HS-27A (cell line): ENCODE measurements at regions not wholly inside any gene's neighbourhood (a gene's known extent, or its start where the extent isn't known, plus 50 kb on each side); places are given as distances from the start of the nearest gene placed in this dataset.
"Not testable (repeated sequence)": the region's sequence is repeated elsewhere in the genome, so short reads cannot be mapped to it uniquely, and the experiment has no call there.

Experiments used
- DNase-seq: peaks from one replicate; pipeline ENCODE4 v3.0.0-alpha.2; 2012; ENCODE audit warnings: low read depth, missing footprints

DNA sequence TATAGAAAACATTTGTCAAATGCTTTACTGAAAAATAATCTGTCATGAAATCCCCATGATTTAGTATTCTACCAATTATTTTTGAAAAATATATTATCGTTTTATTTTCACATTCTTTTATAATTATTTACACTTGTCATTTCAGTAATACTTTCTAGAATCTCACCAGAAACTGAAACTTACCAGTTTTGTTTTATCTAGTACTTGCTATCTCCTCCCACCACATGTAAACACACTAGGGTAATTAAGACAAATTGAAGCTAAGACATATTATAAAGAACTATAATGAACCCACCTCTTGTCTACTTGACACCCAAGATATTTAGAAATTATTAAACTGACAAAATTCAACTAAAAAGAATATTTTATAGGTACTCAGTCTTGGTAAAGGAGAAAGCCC lies 51.5 kb upstream of the GRM3 start:
- DNase-seq = no peak

DNA sequence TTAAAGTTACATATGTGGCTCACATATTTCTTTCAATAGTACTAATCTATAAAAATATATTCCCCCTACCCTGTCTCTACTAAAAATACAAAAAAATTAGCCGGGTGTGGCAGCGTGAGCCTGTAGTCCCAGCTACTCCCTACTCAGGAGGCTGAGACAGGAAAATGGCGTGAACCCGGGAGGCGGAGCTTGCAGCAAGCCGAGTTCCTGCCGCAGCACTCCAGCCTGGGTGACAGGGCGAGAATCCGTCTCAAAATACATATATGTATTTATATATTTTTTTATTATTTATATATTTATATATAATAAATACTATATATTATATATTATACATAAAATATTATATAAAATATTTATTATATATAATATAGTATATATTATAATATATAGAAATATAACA lies 69.7 kb upstream of the GRM3 start:
- no peak for DNase-seq

DNA sequence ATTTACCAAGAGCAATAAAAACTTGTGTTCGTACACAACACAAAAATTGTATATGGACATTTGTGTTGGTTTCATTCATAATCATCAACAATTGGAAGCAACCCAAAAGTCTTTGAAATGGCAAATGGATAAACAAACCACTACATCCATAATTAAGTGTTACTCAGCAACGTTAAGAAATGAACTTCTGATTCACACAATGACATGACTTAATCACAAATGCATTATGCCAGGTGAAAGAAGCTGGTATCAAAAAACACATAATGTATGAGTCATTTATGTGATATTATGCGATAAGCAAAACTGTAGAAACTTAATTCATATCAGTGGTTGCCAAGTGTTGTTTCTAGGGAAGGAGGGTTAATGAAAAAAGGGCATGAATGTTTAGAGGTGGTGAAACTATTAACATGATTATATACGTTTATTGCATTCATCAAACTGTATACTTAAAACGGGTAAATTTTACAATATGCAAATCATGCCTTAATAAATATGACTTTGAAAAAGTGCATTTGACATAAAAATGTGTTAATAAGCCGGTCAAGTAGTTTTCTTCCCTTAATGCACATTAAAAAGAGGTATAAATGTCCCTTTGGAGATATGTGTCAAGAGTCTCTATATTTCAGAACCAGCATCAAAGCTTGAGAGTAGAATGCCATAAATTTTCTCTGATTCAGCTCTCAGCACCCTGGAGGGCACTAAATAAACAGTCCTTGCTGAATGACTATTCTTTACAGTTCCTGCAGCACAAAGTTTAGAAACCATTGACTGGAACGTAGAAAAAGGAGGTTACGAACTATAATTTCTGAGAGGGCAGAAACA lies 84.8 kb upstream of the GRM3 start:
- no peak for DNase-seq

DNA sequence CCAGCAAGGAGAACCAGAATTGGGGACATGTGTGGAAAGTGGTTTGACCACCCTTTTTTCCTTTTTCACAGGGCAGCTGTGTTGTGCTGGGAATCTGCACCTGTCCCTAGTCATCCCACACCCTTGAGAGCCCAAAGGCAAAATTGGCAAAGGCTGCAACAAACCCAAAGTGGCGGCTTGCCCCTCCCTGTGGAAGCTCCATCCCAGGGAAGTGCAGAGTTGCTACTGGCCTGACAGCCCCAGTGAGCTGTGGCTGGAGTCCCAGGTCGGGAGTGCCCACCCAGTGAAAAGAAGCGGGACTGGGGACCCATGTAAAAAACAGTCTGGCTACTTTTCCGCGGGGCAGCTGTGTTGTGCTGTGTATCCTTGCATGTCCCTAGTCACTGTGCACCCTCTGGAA lies 109.1 kb upstream of the GRM3 start:
- no peak for DNase-seq

DNA sequence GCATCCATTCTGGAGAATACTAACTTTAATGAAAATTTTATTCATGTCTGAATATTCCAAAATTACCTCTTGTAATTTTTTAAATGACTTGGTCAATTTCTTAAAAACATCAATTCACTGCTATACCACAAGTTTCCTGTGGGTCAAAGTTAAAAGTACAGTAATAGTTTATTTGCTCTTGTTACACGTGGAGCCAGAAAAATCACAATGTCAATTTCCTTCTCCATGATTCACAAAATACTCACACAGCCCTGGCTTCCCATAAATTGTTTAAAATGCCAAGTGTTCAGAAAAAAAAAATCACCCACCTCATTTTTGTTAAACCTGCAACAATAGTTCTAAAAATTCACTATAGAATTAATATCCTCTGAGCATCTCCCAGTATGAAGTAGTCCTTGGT lies 139.5 kb upstream of the GRM3 start:
- no peak for DNase-seq

DNA sequence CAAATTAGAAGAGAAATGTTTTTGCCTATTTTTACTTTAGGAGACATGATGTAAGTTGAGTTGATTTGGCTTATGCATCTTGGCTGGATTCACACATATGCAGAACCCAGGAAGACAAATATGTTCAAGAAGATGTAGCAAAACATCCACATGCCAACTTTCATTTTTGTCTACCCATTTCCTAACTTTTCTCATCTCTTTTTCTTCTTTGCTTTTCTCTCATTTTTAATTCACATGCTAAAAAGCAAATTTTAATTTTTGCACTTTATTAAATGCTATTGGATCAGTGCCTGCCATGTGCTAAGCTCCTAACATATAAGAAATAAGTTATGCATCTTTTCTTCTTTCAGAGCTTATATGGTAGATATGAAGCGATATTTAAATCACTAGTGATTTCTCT lies 143.7 kb upstream of the GRM3 start:
- no peak for DNase-seq

DNA sequence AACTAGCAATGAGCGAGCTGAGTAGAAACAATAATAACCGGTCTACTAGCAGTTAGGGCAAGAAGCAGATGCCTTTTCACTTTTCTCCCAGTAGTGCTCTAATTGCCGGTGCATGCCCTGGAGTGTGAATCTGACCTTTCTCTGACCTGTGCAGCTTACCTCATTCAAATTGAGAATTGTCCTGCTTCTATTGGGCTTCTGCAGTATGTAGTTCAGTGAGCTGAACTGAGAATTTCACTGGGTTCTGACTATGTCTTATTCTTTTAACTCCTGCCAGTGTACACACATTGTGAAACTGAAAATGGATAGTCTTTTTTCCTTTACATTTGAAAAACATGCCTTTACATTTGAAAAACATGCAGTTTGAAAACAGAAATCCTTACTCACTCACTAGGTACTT lies 157.9 kb upstream of the GRM3 start:
- no peak for DNase-seq

DNA sequence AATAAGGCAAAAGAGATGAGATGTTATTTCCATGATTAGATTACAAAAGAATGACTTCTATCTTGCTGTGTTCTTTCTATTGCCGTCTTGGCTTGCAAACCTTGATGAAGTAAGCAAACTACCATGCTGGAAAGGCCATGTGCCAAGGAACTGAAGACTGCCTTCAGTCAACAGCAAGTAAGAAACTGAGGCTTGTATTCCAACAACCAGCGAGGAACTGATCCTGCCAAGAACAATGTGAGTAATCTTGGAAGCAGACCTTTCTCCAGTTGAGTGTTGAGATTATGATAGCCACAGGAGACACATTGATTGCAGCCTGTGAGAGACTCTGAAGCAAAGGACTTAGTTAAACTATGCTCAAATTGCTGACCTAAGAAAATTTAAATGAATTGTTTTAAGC lies 164.6 kb upstream of the GRM3 start:
- no peak for DNase-seq

DNA sequence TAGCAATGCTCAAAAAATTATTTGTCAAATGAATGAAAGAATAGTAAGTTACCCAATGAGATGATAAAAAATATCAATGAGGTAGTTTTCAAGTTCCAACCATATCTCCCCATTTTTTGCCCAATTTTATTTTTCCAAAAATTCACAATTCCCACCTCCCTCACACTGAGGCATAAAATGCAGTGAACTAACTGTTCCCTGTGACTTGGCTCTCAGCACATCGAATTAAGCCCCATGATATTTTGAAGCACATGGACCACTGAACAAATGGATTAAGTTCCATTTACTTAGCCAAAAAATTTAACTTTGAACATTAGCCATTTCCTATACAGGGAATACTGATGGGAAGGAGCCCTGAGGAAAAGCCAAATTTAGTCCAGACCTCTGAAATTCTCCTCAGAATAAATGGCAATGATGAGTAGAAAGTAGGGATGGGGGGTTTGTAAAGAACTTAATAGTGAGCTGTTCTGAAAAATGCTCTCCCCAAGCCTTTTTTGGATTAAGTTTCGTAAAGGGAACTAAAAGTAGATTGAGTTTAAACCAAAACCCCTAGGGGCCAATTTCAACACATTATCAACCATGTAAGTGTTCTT lies 166.3 kb upstream of the GRM3 start:
- DNase-seq = no peak

DNA sequence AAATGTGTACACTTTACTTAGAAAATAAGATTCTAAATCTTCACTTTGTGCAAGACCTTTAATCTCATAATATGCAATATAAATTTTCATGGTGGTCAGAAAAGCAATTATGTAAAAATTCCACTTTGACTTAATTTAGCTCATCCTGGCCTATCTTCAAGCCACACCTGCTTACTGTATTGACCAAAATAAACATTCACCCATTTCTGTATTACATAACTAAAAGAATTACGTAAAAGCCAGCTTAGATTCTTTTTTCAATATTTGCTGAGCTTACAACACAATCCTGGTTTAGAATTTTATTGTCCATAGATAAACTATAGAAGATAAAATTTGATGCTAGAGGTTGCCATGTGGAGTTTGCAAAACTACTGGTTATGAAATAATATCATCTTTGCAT lies 172.9 kb upstream of the GRM3 start:
- no peak for DNase-seq

DNA sequence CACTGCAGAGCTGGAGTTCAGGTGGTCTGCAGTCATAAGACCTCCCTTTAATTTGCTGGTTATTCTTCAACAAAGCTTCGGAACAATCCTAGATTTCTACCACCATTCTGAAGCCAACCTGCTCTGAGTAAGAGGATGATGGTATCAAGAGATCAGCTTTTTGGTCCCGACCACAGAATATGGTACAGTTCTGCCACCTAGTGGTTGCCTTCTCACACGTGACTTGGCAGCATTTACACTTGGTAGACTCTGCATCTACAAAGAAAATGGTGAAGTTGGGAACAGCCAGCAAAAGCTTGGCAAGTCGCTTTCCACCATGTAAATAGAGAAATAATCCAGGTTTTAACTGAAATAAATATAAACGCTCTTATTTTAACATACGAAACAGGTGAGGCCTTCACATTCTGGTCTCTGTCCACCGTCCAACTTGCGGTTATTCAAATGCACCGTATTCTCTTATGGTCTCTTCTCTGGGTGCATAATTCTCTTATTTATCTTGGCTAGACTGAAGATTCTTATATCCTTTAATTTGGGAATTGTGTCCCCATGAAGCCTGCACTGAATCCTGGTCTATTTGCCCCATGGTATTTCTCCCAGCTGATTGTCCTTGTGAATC lies 173.9 kb upstream of the GRM3 start:
- no peak for DNase-seq

DNA sequence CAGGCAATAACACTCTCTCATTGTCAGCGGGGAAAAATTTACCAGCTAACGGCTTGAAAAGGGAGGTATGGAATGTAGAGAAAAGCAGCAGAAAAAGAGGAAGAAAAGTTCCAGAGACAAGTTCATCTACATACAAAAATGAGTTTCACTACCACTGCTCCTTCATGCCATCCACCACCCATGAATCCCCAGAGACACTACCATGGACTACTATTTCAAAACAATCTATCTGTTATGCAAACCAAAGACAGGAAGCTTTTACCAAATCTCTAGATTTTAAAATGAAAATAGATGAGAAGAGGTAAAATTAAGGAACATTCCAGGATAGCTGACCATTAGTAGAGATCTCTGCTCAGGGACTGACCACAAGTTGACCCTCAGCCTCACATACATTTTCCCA lies 189.0 kb upstream of the GRM3 start:
- no peak for DNase-seq

DNA sequence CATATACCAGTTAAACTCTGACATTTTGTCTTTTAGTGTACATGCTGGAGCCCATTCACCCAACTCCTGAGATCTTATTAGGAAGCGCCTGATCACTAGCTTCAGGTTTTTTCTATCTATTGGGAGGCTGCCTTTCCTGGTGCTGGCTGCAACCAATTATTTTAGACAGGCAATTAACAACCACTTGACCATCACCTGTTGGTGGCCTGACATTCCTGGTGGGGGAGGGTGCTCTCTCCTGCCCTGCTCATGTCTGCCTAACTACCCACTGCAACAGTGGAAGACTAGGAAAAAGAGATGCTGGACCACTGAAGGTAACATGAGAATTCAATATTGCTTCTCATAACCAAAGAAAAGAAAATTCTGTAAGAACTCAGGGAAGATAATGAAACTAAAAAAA lies 190.3 kb upstream of the GRM3 start:
- no peak for DNase-seq

DNA sequence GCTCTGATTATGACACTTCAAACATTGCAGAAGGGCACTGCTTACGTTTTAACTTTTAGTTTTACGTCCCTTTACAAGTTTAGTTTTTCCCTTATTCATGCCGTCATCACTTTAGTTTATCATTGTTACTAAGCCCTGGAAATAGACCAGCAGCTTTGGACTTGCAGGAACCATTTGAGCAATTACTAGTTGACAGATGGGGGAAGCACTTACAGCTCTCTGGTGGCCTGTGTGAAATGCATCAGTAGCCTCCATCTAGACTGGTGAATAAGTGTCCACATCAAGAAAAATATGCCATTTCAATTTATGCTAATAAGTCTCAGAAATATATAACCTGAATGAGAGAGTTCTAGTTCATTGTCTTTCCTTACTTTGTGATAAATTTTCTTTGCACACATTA lies 194.9 kb upstream of the GRM3 start:
- no peak for DNase-seq

DNA sequence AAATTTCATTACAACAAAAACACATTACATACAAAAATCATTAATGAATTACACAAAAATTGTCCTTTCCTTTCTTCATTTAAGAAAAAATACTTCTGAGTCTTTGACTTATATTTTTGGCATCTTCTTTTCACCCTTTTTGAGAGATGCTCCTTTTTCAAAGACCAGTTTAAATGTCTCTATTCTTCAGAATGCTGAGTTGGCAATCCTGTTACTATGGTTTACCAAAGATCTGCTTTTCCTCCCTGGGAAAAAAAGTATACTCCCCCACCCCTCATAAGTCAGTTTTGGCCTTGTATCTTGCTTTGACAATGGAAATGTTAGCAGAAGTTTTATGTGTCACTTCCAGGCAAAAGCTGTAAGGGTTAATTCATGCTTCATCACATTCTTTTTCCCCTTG lies 198.4 kb upstream of the GRM3 start:
- no peak for DNase-seq

DNA sequence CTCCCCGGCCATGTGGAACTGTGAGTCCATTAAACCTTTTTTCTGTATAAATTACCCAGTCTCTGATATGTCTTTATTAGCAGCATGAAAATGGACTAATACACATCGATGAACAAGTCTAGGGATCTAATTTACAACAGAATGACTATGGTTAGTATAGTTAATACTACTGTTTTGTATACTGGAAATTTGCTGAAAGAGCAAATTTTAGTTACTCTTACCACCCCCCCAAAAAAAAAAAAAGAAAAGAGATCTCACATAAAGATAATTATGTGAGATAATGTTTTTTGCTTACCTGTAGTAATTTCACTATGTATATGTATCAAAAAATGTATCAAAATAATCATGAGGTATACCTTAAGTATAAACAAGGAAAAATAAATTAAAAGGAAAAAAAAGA lies 199.5 kb upstream of the GRM3 start:
- DNase-seq = no peak

DNA sequence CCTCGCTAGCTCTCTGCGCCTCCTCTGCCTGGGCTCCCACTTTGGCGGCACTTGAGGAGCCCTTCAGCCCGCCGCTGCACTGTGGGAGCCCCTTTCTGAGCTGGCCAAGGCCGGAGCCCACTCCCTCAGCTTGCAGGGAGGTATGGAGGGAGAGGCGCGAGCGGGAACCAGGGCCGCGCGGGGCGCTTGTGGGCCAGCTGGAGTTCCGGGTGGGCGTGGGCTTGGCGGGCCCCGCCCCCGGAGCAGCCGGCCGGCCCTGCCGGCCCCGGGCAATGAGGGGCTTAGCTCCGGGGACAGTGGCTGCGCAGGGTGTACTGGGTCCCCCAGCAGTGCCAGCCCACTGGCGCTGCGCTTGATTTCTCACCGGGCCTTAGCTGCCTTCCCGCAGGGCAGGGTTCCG lies 203.3 kb upstream of the GRM3 start:
- not testable (repeated sequence) for DNase-seq

DNA sequence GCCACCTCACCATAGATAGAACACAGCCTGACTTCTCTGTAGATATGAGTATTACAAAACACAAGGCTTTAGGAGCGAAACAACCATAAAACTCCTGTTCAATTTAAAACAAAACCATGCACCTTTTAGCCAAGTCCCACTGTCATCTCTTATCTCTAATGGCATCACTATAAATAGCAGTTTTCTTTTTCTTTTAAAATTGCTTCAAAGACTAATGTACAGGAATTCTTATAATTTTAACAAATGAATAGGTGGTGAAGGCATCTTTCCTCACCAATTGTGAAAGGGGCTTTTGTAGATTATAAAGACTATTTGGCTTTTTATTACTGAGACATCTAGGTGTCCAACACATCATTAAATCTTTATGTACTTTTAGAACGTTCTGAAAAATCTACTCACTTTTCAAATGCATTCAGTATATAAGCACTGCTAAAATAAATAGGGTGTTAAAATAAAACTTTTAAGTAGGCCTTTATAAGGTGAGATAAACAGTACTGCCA lies 205.7 kb upstream of the GRM3 start:
- no peak for DNase-seq

DNA sequence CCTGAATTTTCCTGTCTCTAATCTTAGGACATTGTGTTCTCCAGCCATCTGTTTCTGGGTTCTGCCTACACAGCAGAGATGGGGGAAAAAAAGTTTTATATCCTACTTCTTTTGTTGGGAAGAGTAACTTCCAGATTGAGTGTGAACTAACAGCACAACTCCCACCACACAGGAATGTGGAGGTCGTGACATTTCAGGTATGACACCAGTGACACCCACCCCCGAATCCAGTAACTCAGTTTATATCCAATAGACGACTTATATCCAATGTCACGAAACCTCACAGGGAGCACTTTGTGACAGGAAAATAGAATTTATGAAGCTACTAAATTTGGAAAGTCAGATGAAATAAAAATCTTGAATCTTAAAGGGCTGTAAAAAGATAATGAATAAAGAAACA lies 211.9 kb upstream of the GRM3 start:
- no peak for DNase-seq

DNA sequence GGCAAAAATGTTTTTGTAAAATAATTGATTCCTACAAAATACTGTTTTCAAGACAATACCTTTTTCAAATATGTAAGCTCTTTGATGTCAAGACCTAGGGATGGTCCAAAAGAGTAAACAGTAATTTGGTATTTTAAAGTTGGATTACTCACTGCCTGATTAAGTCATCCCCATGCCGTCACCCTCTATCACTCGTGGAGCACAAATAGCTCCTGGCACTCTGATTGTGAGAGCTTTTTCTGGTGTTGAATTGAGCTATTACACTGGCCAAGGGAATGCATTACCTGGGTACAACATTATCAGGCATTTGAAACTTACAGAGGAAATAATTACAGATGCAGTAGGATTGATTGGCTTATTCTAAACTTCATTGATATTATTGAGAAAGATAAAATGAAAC lies 231.9 kb upstream of the GRM3 start:
- DNase-seq = no peak

DNA sequence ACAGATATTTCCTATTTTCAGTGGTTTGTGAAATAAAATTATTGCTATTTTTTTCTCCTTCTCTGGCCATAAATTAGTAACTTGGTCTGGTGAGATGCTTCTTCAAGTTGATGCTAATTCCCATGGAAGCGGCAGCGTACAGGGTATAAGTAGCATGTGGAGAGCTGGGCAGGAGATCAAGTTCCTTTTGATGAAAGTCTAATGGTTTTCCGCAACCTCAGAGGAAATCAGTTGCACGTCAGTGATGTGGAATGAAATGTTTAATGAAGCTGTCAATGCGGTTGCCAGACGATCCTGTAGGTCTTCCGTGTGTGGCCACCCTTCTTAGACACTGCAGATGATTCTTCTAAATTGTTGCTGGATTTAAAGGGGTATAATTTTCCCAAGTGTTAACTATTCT lies 236.4 kb upstream of the GRM3 start:
- DNase-seq = no peak

DNA sequence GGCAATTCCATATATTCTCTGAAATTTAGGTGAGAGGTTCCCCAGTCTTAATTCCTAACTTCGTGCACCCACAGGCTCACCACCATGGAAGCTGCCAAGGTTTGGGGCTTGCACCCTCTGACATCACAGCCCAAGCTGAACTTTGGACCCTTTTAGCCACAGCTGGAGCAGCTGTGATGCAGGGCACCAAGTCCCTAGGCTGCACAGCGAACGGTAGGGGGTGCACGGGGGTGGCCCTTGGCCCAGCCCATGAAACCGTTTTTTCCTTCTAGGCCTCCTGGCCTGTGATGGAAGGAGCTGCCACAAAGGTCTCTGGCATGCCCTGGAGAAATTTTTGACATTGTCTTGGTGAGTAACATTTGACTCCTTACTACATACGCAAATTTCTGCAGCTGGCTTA lies 251.9 kb upstream of the GRM3 start:
- no peak for DNase-seq

DNA sequence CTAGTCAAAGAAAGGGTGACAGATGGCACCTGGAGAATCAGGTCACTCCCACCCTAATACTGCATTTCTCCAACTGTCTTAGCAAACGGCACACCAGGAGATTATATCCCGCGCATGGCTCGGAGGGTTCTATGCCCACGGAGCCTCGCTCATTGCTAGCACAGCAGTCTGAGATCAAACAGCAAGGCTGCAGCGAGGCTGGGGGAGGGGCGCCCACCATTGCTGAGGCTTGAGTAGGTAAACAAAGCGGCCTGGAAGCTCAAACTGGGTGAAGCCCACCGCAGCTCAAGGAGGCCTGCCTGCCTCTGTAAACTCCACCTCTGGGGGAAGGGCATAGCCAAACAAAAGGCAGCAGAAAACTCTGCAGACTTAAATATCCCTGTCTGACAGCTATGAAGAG lies 268.1 kb upstream of the GRM3 start:
- DNase-seq = not testable (repeated sequence)

DNA sequence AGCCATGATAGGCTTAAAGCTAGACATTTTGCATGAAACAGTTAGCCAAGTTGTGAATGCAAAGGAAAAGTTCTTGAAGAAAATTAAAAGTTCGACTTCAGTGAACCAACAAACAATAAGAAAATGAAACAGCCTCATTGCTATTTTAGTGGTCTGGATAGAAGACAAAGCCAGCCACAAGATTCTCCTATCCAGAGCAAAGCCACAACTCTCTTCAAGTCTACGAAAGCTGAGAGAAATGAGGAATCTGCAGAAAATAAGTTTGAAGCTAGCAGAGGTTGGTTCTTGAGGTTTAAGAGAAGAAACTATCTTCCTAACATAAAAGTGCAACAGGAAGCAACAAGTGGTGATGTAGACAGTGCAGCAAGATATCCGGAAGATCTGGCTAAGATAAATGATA lies 271.4 kb upstream of the GRM3 start:
- DNase-seq = no peak
